WTC11 (cell line): ENCODE measurements at regions not wholly inside any gene's neighbourhood (a gene's known extent, or its start where the extent isn't known, plus 50 kb on each side); places are given as distances from the start of the nearest gene placed in this dataset.

ENCODE experiments used
- ATF1 ChIP-seq: sonication (generic); formaldehyde crosslinking; IDR thresholded peaks from 2 replicates; pipeline ENCODE4 v1.8.1; 2023; ENCODE audit warnings: mild to moderate bottlenecking, moderate library complexity, missing genetic modification reagents
- CTCF ChIP-seq: fragments of 200-600 bp; IDR thresholded peaks from 2 replicates; pipeline ENCODE4 v1.8.0; 2022; ENCODE audit warnings: antibody characterized with exemption
- E2F1 ChIP-seq: sonication (generic); formaldehyde crosslinking; IDR thresholded peaks from 2 replicates; pipeline ENCODE4 v1.8.0; 2022; ENCODE audit warnings: mild to moderate bottlenecking, missing genetic modification reagents
- ESRRA ChIP-seq: sonication (generic); formaldehyde crosslinking; IDR thresholded peaks from 2 replicates; pipeline ENCODE4 v1.8.1; 2022; ENCODE audit warnings: mild to moderate bottlenecking, missing genetic modification reagents, borderline replicate concordance
- FOXP4 ChIP-seq: sonication (generic); formaldehyde crosslinking; IDR thresholded peaks from 2 replicates; pipeline ENCODE4 v1.8.0; 2022; ENCODE audit warnings: mild to moderate bottlenecking, missing genetic modification reagents
- KAT7 ChIP-seq: sonication (generic); formaldehyde crosslinking; IDR thresholded peaks from 2 replicates; pipeline ENCODE4 v1.8.1; 2023; ENCODE audit warnings: missing genetic modification reagents, mild to moderate bottlenecking, borderline replicate concordance
- NFE2L1 ChIP-seq: sonication (generic); formaldehyde crosslinking; IDR thresholded peaks from 2 replicates; pipeline ENCODE4 v1.8.1; 2023; ENCODE audit warnings: missing genetic modification reagents
- RELA ChIP-seq: sonication (generic); formaldehyde crosslinking; IDR thresholded peaks from 2 replicates; pipeline ENCODE4 v1.8.1; 2022; ENCODE audit warnings: missing genetic modification reagents, mild to moderate bottlenecking, borderline replicate concordance

- TF ChIP-seq NFE2L1 = no peak
- no peak for TF ChIP-seq ESRRA
- TF ChIP-seq ATF1 (CRISPR knock-in tag) = no peak
- TF ChIP-seq FOXP4 (CRISPR knock-in tag) = no peak
- TF ChIP-seq CTCF = no peak
- no peak for TF ChIP-seq E2F1 (CRISPR knock-in tag)
- TF ChIP-seq RELA (CRISPR knock-in tag) = no peak
- TF ChIP-seq KAT7 (CRISPR knock-in tag) = no peak
Measured at GRCh38 chr12:92513231-92513730, 189.5 kb upstream of the PLEKHG7 start.
